Hindlimb muscle (tissue), 1 donor: ENCODE measurements at regions not wholly inside any gene's neighbourhood (a gene's known extent, or its start where the extent isn't known, plus 50 kb on each side); places are given as distances from the start of the nearest gene placed in this dataset.
"Not testable (repeated sequence)": the region's sequence is repeated elsewhere in the genome, so short reads cannot be mapped to it uniquely, and the experiment has no call there.

Source experiments
- DNase-seq: peaks from one replicate; pipeline ENCODE4 v3.0.0-alpha.2; 2013

DNA sequence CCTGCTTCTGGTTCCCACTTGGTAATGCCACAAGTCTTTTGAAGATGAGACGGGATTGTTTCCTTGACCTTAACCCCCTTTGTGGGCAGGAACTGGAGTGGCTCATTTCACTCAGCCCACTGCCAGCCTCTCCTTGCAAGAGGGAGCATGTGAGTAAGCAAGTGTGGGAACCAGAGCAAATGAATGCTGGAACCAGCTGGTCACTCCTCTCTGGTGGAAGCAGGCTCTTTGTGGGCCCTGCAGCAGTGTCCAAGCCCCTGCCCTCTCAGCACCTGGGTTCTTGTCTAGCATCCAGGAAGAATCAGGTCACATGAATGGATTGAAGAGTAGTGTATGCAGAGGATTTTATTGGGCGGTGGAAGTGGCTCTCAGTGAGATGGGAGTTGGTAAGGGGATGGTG lies 944.5 kb downstream of the QKI start:
- DNase-seq: no peak

DNA sequence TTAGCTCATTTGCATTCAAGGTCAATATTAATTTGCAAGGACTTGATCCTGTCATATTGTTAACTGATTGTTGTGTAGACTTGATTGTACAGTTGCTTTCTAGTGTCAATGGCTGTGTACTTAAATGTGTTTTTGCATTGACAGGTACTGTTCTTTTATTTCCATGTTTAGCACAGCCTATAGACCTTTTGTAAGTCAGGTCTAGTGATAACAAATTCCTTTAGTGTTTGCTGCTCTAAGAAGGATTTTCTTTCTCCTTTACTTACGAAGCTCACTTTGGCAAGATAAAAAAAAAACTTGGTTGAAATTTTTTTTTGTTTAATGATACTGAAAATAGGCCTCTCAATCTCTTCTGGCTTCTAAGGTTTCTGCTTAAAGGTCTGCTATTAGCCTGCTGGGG lies 942.3 kb downstream of the QKI start:
- DNase-seq: no peak

DNA sequence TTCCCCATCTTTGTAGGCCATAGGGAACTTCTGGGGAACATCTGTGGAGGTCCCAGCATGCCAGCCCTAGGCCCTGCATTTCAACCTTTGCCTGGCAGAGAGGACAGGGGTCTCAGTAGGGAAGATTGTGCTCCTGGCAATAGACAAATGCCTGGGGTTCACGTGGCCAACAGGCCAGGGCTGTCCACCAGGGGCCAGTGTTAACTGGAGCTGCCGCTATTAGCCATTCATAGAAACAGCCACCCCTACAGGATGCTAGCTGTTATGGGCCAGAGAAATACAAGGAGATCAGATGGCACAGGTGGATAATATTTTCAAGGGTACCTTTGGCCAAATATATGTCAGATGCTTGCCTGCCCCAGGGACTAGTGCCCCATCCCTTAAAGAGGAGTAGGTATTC lies 932.9 kb downstream of the QKI start:
- DNase-seq: no peak

DNA sequence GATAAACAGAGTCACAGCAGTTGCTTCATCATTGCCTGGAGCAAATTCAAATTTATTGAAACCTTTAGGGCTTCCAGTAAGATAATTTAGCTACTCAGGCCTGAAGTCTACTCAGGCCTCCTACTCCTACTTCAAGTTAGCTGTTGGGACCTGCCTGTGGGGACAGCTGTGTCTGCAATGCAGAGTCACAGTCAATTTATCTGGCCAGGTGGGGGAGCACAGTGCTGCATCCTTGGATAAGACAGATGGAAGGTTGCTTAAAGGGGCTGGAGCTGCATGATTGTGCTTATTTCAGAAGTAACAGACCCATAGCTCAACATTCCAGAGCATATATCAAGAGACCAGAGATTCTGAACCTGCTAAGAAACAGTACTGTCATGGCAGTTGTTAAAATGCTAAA lies 932.1 kb downstream of the QKI start:
- no peak for DNase-seq

DNA sequence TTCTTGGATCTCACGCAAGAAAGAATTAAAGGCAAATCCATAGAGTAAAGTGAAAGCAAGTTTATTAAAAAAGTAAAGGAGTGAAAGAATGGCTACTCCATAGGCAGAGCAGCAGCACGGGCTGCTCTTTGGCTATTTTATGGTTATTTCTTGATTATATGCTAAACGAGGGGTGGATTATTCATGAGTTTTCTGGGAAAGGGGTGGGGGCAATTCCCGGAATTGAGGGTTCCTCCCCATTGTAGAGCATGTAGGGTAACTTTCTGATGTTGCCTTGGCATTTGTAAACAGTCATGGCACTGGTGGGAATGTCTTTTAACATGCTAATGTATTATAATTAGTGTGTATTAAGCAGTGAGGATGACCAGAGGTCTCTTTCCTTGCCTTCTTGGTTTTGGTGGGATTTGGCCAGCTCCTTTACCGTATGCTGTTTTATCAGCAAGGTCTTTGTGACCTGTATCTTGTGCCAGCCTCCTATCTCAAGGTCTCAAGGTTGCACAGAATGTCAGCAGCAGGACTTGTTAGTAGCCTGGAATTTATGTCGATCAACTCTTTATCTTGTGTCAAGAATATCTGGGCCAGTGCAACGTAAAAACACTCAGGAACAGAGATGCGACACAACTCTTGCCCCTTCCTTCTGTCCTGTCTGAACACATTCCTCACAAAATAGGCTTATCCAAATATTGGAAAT lies 931.4 kb downstream of the QKI start:
- DNase-seq: no peak

DNA sequence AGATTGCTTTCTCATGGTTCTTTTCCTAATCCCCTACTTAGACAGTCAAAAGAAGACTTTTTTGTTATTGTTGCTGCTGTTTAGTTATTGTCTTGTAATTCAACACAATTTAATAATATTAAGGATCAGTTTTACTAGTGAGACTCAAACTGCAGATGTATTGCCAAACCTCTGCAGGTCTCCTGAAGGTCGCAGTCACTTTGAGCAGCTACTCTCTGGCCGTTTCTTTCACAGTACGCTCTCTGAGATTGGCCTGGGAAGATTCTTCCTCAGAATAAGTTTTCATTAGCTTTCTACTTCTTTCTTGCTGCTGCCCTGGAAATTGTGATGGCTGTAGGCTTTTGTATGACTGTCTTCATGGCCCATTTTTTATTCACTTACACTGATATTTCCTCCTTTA lies 930.8 kb downstream of the QKI start:
- DNase-seq: no peak

DNA sequence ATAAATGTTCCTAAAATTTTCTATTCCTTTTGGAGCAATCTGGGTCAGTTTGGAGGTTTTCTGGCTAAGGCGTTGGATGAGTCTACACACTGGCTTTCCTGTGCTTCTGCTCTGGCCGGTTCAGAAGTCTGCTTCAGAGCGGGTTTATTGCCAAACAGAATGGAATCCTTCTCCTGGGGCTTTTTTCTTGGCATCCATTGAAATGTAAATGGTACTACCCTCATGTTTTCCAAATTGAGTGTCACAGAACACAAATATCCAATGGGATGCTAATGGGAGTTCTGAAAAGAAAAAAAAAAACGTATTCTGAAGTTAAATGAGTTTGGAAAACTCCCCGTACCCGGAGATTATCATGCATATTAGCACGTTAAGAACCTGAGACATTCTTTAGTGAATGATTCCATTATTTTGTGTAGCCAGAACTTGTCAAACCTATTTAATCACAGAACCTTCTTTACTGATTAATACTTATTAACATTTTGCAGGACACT lies 930.3 kb downstream of the QKI start:
- no peak for DNase-seq

DNA sequence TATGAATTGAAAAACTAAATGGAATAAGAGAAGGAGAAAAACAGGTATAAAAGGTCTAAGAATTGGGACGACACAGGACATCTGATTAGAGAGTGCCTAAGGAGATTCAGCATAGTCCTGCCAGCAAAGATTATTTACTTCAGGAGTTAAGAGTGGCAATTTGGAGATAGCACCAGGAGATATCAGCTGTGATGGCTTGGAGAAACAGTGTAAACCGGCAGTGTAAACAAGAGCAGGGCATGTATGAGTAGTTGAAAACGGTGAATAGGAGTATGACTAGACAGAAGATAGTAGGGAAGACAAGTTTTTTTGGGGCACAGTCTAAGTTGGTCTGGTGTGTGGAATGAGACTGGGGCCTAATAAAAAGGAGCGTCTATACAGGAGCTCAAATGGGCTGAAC lies 924.9 kb downstream of the QKI start:
- DNase-seq: not testable (repeated sequence)

DNA sequence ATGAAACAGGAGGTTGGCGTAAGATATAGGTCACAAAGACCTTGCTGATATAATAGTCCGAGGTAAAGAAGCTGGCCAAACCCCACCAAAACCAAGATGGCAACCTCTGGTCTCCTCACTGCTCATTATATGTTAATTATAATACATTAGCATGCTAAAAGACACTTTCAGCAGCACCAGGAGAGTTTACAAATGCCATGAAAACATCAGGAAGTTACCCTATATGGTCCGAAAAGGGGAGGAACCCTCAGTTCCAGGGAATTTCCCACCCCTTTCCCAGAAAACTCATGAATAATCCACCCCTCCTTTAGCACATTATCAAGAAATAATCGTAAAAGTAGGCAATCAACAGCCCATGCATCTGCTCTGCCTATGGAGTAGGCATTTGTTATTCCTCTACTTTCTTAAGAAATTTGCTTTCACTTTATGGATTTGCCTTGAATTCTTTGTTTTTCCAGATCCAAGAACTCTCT lies 923.4 kb downstream of the QKI start:
- DNase-seq: no peak

DNA sequence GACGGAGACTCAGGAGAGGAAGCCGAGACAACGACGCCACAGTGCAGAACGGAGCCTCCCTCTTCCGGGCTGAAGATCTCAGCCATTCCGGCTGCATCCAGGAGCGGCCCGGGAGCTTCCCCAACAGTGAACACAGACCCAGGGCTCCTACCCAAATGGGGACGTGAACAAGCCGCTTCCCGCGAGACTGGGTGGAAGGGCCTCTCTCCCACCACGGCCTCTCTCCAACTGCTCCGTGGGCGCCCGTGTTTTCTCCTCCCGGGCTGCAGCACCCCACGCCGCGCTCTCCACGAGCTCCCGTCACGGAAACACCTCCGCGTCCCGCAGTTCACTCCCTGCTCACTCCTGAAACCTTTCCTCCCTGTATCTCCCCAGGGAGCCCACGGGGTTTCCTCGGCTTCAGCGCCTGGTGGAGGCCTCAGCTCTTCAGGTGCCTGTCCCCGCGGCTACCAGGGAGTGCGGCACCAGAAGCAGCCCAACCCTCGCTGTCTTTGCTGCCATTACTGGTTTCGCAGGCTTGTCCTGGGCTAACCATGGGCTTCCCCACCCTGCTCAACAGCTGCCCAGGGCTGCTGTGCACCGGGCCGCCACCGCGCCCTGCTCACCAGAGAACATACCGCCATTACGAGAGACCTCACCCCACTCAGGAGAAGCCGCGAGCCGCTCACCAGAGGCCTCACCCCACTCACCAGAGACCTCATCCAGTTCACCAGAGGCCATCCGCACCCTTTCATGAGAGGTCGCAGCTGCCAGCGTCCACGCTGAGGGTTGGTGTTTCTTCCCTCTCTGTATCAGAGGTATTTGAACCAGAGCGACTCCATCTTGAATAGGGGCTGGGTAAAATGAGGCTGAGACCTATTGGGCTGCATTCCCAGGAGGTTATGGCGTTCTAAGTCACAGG lies 922.8 kb downstream of the QKI start:
- no peak for DNase-seq

DNA sequence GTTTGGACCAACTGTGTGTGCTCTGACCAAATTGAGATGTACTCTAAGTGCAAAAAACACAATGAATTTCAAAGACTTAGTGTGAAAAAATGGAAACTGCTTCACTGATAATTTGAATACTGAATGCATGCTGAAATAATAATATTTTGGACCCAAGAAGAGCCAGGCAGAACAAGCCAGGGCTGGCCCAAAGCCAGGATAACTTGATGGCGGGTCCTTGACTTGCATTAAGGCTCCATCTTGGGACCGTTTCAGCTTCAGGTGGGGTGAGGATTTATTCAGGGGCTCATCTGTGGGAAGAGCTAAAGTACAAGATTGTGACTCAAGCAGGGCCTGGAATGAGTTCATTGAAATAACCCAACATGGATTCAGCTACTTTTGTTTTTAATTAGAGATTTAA lies 921.9 kb downstream of the QKI start:
- DNase-seq: no peak

DNA sequence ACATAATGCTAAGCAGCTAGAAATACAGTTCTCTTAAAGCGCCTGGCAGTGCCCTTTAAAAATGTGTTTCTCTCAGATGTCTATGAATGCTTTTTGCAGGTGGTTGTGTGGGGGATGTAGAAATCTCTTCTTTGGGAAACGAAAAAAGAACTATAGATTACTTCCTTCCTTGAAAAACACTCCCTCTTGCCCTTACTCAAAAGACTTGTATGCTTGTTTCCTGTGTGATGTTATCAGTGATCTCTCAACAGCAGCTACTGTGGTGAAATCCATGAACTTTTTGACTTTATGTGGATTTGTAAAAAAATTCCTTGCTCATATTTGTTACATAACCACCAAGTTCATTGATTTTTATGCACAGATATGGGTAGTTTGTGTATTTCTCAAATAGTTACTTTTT lies 916.5 kb downstream of the QKI start:
- DNase-seq: no peak

DNA sequence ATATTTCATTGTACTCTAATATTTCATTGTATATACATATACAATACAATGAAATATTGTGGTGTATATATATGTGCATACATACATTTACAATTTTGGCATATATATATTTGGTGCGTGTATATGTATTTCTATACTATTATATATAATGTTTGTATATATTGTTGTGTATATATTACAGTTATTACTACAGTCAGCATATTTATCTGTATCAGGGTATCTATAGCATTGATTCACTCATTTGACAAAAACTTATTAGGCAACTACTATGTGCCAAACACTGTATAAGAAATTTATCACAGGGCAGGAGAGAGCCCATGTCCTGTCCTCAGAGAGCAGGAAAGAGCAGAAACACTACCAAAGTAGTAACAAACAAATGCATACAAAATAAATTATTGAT lies 910.6 kb downstream of the QKI start:
- no peak for DNase-seq

DNA sequence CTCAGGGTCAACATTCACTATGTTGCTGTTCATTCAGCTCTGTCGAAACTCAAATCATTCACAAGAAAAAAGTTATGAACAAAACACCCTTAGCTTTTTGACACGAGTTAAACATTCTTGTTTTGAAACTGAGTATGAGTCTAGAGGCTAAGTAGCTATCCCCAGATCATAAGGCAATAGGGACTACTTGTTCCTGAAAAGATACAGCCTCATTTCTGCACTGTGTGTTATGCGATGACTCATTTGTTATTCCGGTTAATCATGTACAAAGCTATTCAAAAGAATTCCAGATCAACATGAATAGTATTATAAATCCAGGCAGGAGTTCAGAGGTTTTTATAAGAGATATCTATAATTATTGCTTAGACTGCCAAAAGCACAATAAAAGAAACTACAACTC lies 908.0 kb downstream of the QKI start:
- no peak for DNase-seq

DNA sequence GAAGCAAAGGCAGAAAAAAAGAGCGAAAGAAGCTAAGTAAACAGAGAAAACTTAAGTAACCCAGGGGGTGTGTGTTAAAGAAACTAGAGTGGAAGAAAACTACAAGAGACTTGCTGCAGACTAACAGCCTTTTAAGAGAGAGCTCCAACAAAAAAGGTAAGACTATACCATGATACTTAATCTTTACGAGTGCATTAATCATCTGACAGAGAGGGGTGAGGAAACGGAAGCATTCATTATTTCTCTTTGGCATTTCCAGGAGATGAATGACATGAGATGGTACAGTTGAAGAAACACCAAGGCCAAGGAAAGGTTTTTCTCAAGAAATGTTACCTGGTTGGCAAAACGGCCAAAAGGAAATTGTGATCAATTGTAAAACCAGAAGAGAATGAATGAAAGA lies 906.8 kb downstream of the QKI start:
- DNase-seq: no peak

DNA sequence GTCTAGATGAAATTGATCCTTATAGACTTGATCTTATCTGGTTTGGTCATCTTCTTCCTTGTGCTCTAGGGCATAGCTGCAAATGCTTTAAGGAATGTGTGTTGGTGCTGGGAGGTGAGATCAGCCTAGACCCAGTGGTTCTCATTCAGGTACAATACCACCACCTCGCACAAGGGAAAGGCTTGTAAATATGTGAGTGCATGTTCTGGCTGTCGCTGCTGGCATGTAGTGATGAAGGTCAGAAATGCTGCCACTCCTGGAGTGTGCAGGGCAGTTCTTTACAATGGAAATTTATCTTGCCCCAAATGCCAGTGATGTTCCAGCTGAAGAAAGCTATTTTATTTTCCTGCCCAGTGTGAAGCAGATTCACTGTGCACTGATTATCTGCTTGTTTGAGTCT lies 900.9 kb downstream of the QKI start:
- DNase-seq: no peak

DNA sequence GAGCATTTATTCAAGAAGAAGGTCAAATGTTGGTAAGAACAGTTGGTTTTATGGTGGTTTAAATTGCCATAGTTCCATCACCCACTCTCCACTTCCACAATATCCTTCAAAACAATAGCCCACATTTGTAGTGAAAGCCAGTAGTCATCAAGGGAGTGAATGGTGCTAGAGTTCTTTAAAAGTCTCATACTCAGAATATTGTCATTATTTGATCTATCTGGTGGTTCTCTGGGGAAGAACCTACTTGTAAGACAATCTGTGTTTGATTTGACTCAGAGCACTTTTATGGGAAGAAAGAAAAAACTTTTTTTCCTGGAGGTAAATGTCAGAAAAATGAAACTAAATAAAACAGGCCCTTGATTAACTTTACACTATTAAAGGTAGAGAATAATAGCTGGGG lies 893.8 kb downstream of the QKI start:
- no peak for DNase-seq

DNA sequence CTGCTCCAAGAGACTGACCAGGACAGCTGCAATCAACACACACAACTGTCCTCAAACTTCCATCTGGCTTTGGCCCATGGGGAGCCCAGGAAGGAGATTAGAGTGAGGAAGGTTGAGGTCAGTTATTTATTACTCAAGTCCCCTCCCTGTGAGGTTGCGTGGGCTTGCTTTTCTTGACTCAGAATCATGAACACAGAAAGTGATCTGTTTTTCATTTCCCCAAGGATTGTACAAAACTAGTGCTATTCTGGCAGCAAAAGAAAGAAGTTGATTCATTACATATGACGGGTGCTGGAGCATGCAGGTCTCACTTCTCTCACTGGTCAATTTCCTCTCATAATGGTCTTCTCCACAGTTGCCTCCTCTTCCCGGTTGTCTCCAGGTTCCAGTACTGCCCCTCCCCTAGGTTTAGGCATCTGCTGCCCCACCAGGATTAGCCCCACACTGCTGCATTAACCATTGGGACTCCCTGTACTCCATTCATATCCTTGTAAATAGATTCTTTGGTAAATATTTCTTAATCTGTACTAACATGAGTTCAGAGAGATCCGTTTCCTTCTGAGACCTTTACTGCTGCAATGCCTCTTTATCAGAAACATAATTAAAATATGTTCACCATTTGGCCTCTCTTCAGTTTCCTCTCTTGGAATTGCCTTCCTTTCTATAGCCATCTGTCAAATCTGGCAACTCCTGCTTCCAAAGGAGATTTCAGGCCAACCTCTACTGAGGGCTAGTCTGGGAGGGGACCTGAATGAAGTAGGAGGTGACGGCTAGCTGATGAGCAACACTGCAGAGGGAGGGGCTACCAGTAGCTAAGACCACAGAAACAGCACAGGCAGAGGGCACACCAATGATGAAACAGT lies 888.8 kb downstream of the QKI start:
- DNase-seq: peak; percentile 34

DNA sequence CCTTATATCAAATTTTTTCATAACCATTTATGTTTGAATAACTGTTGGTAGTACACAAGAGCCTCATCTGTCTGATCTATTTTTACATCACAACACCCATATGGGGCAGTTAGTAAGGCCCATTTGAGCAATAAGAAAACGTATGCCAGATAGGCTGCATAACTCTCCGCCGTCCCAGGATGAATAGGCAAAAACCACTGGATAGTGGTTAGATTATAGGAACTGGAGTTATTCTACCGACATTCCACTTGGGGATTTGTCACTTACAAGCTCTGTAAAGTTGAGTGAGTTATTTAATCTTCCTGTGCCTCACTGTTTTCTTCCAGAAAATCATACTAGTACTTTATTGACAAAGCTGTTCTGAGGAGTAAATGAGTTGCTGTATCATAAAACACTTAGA lies 881.9 kb downstream of the QKI start:
- no peak for DNase-seq

DNA sequence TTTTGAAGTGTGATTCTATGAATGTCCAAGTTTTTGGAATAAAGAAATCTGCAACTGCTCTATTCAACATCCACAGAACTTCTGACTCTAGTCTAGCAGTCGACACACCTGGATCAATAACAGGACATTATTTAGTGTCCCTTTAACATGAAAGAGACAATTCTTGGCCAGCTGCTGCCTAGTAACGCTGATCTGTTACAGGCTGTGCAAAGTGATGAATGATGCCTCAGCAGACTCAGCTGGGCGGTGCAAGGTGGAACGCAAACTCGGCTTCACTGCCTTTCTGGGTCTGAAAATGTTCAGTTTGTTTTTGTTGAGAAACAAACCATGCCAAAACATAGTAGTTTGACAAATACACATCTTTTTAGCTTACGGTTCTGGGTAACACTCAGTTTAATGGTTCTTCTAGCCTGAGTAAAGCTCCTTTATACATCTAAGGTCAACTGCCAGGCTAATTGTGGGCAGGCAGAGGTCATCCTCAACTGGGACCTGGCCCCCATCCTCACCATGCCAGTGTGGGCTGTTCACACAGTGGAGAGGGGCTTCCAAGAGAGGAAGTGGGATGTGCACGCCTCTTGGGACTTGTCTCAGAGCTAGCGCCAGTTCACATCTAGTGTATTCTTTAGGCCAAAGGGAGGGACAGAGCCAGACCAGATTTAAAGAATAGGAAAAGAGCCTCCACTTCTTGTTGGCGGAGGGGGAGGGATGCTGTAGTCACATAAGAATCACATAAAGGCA lies 879.7 kb downstream of the QKI start:
- DNase-seq: no peak

DNA sequence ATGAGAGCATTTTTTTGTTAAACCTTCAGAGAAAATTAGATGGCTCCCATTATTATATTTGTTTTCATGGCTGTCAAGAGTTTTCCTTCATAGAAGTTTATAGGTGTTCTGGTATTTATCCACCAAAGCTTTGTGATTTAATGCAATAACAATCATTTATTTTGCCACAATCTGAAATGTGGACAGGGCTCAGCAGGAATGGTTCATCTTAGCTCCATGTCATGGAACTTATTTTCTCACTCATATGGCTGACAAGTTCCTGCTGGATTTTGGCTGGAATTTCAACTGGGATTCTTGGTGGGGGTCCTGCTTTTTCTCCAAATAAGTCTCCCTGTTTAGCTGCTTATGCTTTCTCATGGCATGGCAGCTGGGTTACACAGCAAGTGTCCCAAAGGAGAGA lies 876.7 kb downstream of the QKI start:
- no peak for DNase-seq

DNA sequence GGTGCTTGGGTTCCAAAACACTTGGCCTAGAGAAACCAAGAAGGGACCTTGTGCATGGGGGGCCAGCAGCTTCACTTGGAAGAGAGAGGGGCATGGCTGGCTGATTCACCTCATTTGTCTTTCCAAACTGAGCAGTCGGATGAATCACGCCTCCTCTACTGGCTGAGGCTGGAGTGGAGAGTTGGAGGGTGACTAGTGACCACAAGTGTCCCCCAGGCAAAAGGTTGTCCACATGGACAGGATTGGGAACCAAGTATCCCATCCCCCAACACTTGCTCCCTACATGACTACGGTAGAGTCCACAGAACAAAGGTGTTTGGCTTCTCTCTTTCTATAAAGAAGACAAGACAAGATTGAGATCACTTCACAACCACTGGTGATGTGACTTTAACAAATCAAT lies 875.6 kb downstream of the QKI start:
- no peak for DNase-seq
